ENCODE measurements at regions not wholly inside any gene's neighbourhood (a gene's known extent, or its start where the extent isn't known, plus 50 kb on each side); places are given as distances from the start of the nearest gene placed in this dataset.

GRCh38 chr2:239654266-239654665 is 253.4 kb upstream of the HDAC4 start:
- DNase-seq (ENCODE audit: low read depth, low spot score) (no peak), FAIRE-seq (no peak)
- intact Hi-C loops (cut with micrococcal nuclease) (no loop called here), dilution Hi-C loops (cut with MboI; ENCODE audit: extremely low pct_ligation_motif_present, low sequenced_read_pairs) (no loop called here)
- Histone ChIP-seq H3K9me1 (replicated peaks; ENCODE audit: control insufficient read depth, extremely low read depth, insufficient read depth, low read length) (no peaks in the 10 kb centered on the region), H3K4me2 (ENCODE audit: insufficient read depth, low read length) (no peak overlapping the region), H3K79me2 (ENCODE audit: control insufficient read depth, insufficient read depth, low read length) (no peaks in the 10 kb centered on the region), H3K9me3 (replicated peaks; ENCODE audit: control insufficient read depth, insufficient read depth, low read length) (no peaks in the 10 kb centered on the region), H2AFZ (ENCODE audit: low read depth, low read length) (no peak overlapping the region), H3K9ac (replicated peaks; ENCODE audit: extremely low read depth, insufficient read depth, low read length) (no peak overlapping the region), H3K36me3 (ENCODE audit: control insufficient read depth in 2 of 2, extremely low read depth in 1 of 2, insufficient read depth in 2 of 2, low read length in 2 of 2) (no peaks in the 10 kb centered on the region), H3K4me1 (ENCODE audit: control insufficient read depth, extremely low read depth, insufficient read depth, low read length) (no peaks in the 10 kb centered on the region), H4K20me1 (replicated peaks; ENCODE audit: control insufficient read depth, extremely low read depth, insufficient read depth, low read length) (no peaks in the 10 kb centered on the region), H3K27ac (ENCODE audit: insufficient read depth, low read depth, low read length) (no peak overlapping the region), H3K4me3 (replicated peaks in 1 of 3; ENCODE audit: insufficient read depth in 1 of 3, low read depth in 1 of 3, low read length in 3 of 3) (no peak overlapping the region), H3K27me3 (ENCODE audit: control insufficient read depth in 2 of 2, insufficient read depth in 2 of 2, low read length in 2 of 2) (no peaks in the 10 kb centered on the region)
- TF ChIP-seq EZH2 (IDR thresholded peaks at IDR 0.05; ENCODE audit: borderline replicate concordance, low read depth, low read length, severe bottlenecking) (no peak), POLR2A (IDR thresholded peaks at IDR 0.05; ENCODE audit: low read depth, low read length) (no peak), FOS (IDR thresholded peaks at IDR 0.05; ENCODE audit: borderline replicate concordance, insufficient read depth, low read length) (no peak), JUN (IDR thresholded peaks at IDR 0.05; ENCODE audit: borderline replicate concordance, insufficient read depth, insufficient read length, low read depth) (no peak), CTCF (IDR thresholded peaks at IDR 0.05; ENCODE audit: extremely low read depth in 1 of 2, insufficient read depth in 1 of 2, low read depth in 1 of 2, low read length in 2 of 2) (no peak), POLR2AphosphoS5 (IDR thresholded peaks at IDR 0.05; ENCODE audit: insufficient read depth, low read depth, low read length) (no peak), MYC (IDR thresholded peaks at IDR 0.05; ENCODE audit: low read depth, low read length) (no peak), MAX (IDR thresholded peaks at IDR 0.05; ENCODE audit: insufficient read depth, insufficient read length) (no peak), GATA2 (IDR thresholded peaks at IDR 0.05; ENCODE audit: insufficient read depth, insufficient read length, low read depth, low read length) (no peak)
- no TSS peak for BruUV-seq (replicated peaks)
- POLR2A ChIA-PET: no interaction called here
- CTCF ChIA-PET: no interaction called here
